SK-N-SH (cell line): ENCODE measurements at regions not wholly inside any gene's neighbourhood (a gene's known extent, or its start where the extent isn't known, plus 50 kb on each side); places are given as distances from the start of the nearest gene placed in this dataset.

Experiments used
- CTCF ChIA-PET: fragments of 300-600, 350-600 bp; formaldehyde crosslinking; extraction: SDS; loops from one replicate; lab custom pipeline; 2021; lab: Yijun Ruan, JAX
- POLR2A ChIA-PET: fragments of 350-600 bp; sonication (Branson Sonifier 250); formaldehyde crosslinking; extraction: SDS; loops from one replicate; lab custom pipeline; 2020; ENCODE audit warnings: antibody characterized with exemption, inconsistent platforms; lab: Yijun Ruan, JAX
- DNase-seq: peaks from one replicate; pipeline ENCODE4 v3.0.0; 2012
- H2AFZ ChIP-seq: fragments of 200-600 bp; sonication (generic); 2 replicates; pipeline ENCODE4 v1.8.1; 2016; ENCODE audit warnings: antibody characterized with exemption, mild to moderate bottlenecking, low read depth
- H3F3A ChIP-seq: fragments of 200-600 bp; sonication (generic); replicated peaks from 2 replicates; pipeline ENCODE3; 2016; ENCODE audit warnings: antibody characterized with exemption, mild to moderate bottlenecking; ENCODE audit not compliant: insufficient read depth
- H3K27ac ChIP-seq, 2 experiments: fragments of 200-500 bp in 1 of 2; fragments of 200-600 bp in 1 of 2; sonication (Bioruptor generic) in 1 of 2; sonication (generic), shearing (Covaris generic) in 1 of 2; 2 replicates each; pipeline versions ENCODE4 v1.5.1 to v1.6.1; 2014 to 2016; ENCODE audit warnings: low read depth in 2 of 2, inconsistent platforms in 1 of 2, low read length in 1 of 2, mild to moderate bottlenecking in 1 of 2, mixed read lengths in 1 of 2
- H3K27me3 ChIP-seq: fragments of 200-600 bp; sonication (generic), shearing (Covaris generic); 2 replicates; pipeline ENCODE4 v1.6.1; 2016; ENCODE audit warnings: mixed run types; ENCODE audit not compliant: insufficient read depth
- H3K36me3 ChIP-seq, 2 experiments: fragments of 200-500 bp in 1 of 2; fragments of 200-600 bp in 1 of 2; sonication (Bioruptor generic) in 1 of 2; sonication (generic) in 1 of 2; replicated peaks in 1 of 2; 2 replicates each; pipeline versions ENCODE3 to v1.5.1; 2014 to 2016; ENCODE audit warnings: low read length in 1 of 2, mild to moderate bottlenecking in 1 of 2; ENCODE audit not compliant: insufficient read depth in 2 of 2, control insufficient read depth in 1 of 2
- H3K4me1 ChIP-seq, 2 experiments: fragments of 200-500 bp in 1 of 2; fragments of 200-600 bp in 1 of 2; sonication (Bioruptor generic) in 1 of 2; sonication (generic), shearing (Covaris generic) in 1 of 2; 2 replicates each; pipeline versions ENCODE4 v1.5.1 to v1.6.1; 2014 to 2016; ENCODE audit warnings: low read depth in 1 of 2, low read length in 1 of 2, mixed run types in 1 of 2; ENCODE audit not compliant: insufficient read depth in 2 of 2, control insufficient read depth in 1 of 2
- H3K4me2 ChIP-seq: fragments of 200-600 bp; sonication (generic), shearing (Covaris generic); 2 replicates; pipeline ENCODE4 v1.6.1; 2017; ENCODE audit warnings: mixed run types
- H3K4me3 ChIP-seq, 2 experiments: fragments of 200-500 bp in 1 of 2; fragments of 200-600 bp in 1 of 2; sonication (Bioruptor generic) in 1 of 2; sonication (generic), shearing (Covaris generic) in 1 of 2; 2 replicates each; pipeline versions ENCODE4 v1.5.1 to v1.8.1; 2014 to 2016; ENCODE audit warnings: low read depth in 2 of 2, inconsistent platforms in 1 of 2, low read length in 1 of 2, mild to moderate bottlenecking in 1 of 2, mixed read lengths in 1 of 2, moderate library complexity in 1 of 2
- H3K79me2 ChIP-seq: fragments of 200-600 bp; sonication (generic); 2 replicates; pipeline ENCODE4 v1.8.1; 2017; ENCODE audit warnings: mild to moderate bottlenecking; ENCODE audit not compliant: insufficient read depth
- H3K9ac ChIP-seq: fragments of 200-600 bp; sonication (generic); 2 replicates; pipeline ENCODE4 v1.6.1; 2017; ENCODE audit warnings: mixed run types
- H3K9me2 ChIP-seq: fragments of 200-600 bp; sonication (generic); 2 replicates; pipeline ENCODE4 v1.6.1; 2017; ENCODE audit warnings: mixed run types
- H3K9me3 ChIP-seq: fragments of 200-600 bp; sonication (generic); 2 replicates; pipeline ENCODE4 v1.6.1; 2017; ENCODE audit warnings: mixed run types, mild to moderate bottlenecking, moderate library complexity
- H4K20me1 ChIP-seq: fragments of 200-600 bp; sonication (generic); 2 replicates; pipeline ENCODE4 v1.6.1; 2017; ENCODE audit warnings: mild to moderate bottlenecking, mixed run types; ENCODE audit not compliant: insufficient read depth
- ELF1 ChIP-seq: IDR thresholded peaks from 2 replicates; pipeline ENCODE4 v1.4.0; 2012
- EP300 ChIP-seq, 2 experiments: IDR thresholded peaks; 2 replicates each; pipeline versions ENCODE4 v1.4.0 to v1.6.1; 2012; ENCODE audit warnings: borderline replicate concordance in 1 of 2, low read depth in 1 of 2, low read length in 1 of 2
- EZH2phosphoT487 ChIP-seq: fragments of 200-600 bp; sonication (generic); IDR thresholded peaks from 2 replicates; pipeline ENCODE4 v1.6.1; 2017; ENCODE audit warnings: low read depth, mixed run types, mild to moderate bottlenecking, antibody characterized with exemption, moderate library complexity, borderline replicate concordance
- FOXJ3 ChIP-seq: sonication (generic); formaldehyde crosslinking; IDR thresholded peaks from 2 replicates; pipeline ENCODE4 v1.5.1; 2020; ENCODE audit warnings: mild to moderate bottlenecking, missing genetic modification reagents
- FOXM1 ChIP-seq: IDR thresholded peaks from 2 replicates; pipeline ENCODE4 v1.4.0; 2012; ENCODE audit warnings: low read depth, mild to moderate bottlenecking
- GABPA ChIP-seq: IDR thresholded peaks from 2 replicates; pipeline ENCODE4 v1.4.0; 2012; ENCODE audit warnings: low read depth, mild to moderate bottlenecking
- GATA2 ChIP-seq: sonication (generic); formaldehyde crosslinking; IDR thresholded peaks from 2 replicates; pipeline ENCODE4 v1.5.0; 2020; ENCODE audit warnings: mild to moderate bottlenecking, missing genetic modification reagents
- NRF1 ChIP-seq: IDR thresholded peaks from 2 replicates; pipeline ENCODE4 v1.6.1; 2012; ENCODE audit warnings: low read depth, mild to moderate bottlenecking, low read length
- POLR2AphosphoS5 ChIP-seq: IDR thresholded peaks from 2 replicates; pipeline ENCODE4 v1.6.1; 2012; ENCODE audit warnings: low read depth, low read length
- RAD21 ChIP-seq: IDR thresholded peaks from 2 replicates; pipeline ENCODE4 v1.6.1; 2012; ENCODE audit warnings: mild to moderate bottlenecking, low read length
- RFX5 ChIP-seq: IDR thresholded peaks from 2 replicates; pipeline ENCODE4 v1.6.1; 2012; ENCODE audit warnings: mild to moderate bottlenecking, improper control_type of control experiment, low read length
- SMC3 ChIP-seq: IDR thresholded peaks from 2 replicates; pipeline ENCODE4 v1.6.1; 2012; ENCODE audit warnings: low read depth, low read length, improper control_type of control experiment
- TEAD4 ChIP-seq: IDR thresholded peaks from 2 replicates; pipeline ENCODE4 v1.4.0; 2012; ENCODE audit warnings: mild to moderate bottlenecking, borderline replicate concordance; ENCODE audit not compliant: insufficient read depth
- YY1 ChIP-seq: IDR thresholded peaks from 2 replicates; pipeline ENCODE4 v1.4.0; 2012; ENCODE audit warnings: low read depth, mild to moderate bottlenecking
- WGBS: methylation state at CpG from one replicate; pipeline ENCODE4 v1.1.6; 2017; ENCODE audit warnings: low lambda C conversion rate; 5-methylcytosine and 5-hydroxymethylcytosine counted together
- TF ChIP-seq, protein P1 (sequence below): fragments of 200-600 bp; sonication (generic); IDR thresholded peaks from 2 replicates; pipeline ENCODE4 v1.6.1; 2017; ENCODE audit warnings: antibody characterized with exemption, mild to moderate bottlenecking, moderate library complexity
- TF ChIP-seq, protein P2 (sequence below): IDR thresholded peaks from 2 replicates; pipeline ENCODE4 v1.6.1; 2012; ENCODE audit warnings: mild to moderate bottlenecking, low read depth, low read length, moderate library complexity
- TF ChIP-seq, protein P3 (sequence below): fragments of 150-350 bp; IDR thresholded peaks from 2 replicates; pipeline ENCODE4 v1.6.1; 2017; ENCODE audit warnings: antibody characterized with exemption, low read length, low read depth, borderline replicate concordance
- TF ChIP-seq, protein P4 (sequence below): IDR thresholded peaks from 2 replicates; pipeline ENCODE4 v1.4.0; 2012; ENCODE audit warnings: low read depth, borderline replicate concordance
- TF ChIP-seq, protein P5 (sequence below): IDR thresholded peaks from 2 replicates; pipeline ENCODE4 v1.4.0; 2012; ENCODE audit warnings: low read depth, borderline replicate concordance

DNA sequence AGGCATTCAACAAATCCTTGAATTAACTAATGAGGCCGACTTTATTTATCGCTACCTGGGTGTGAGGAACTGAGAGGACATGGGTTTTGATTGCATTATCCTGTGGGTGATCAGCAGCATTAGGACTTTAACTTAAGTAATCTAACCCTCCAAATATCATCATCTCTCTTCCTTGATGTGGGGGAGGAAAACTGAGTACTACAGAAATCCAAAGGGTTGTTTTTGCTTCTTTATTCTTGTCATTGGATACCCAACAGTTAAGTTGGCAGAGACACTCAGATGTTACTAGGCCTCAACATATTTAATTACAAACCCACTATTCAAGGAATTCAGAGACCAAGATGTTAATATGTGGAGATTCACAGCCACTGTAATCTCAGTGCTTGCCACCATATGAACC, 97.4 kb upstream of the ST6GALNAC5 start:
- POLR2A ChIA-PET: no interaction called here

DNA sequence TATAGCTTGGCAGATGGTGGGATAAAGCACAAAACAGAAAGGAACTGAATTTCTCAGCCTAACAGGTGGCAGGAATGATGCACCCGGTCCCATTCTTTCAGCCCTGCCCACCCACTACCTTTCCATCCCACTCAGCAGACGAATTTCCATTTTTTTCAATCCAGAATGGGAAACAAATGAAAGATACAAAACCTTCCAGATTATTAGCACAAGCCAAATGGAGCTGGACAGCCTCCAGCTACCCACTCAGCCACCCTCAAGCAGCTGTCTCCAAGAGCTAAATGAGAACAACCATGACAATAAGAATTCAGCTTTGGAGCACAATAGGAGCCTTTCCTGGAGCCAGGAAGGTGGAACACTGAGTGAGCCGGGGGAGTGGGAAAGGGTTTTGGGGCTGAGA, 96.3 kb upstream of the ST6GALNAC5 start:
- ChIA-PET POLR2A (no interaction called here), CTCF (no interaction called here)
- H3K9me2 ChIP-seq: no peaks in the 10 kb centered on the region
- H3K27me3 ChIP-seq: no peaks in the 10 kb centered on the region
- TF ChIP-seq, protein P1, sequence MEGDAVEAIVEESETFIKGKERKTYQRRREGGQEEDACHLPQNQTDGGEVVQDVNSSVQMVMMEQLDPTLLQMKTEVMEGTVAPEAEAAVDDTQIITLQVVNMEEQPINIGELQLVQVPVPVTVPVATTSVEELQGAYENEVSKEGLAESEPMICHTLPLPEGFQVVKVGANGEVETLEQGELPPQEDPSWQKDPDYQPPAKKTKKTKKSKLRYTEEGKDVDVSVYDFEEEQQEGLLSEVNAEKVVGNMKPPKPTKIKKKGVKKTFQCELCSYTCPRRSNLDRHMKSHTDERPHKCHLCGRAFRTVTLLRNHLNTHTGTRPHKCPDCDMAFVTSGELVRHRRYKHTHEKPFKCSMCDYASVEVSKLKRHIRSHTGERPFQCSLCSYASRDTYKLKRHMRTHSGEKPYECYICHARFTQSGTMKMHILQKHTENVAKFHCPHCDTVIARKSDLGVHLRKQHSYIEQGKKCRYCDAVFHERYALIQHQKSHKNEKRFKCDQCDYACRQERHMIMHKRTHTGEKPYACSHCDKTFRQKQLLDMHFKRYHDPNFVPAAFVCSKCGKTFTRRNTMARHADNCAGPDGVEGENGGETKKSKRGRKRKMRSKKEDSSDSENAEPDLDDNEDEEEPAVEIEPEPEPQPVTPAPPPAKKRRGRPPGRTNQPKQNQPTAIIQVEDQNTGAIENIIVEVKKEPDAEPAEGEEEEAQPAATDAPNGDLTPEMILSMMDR: no peak
- TF ChIP-seq YY1 (no peak), EP300 (IDR thresholded peaks at IDR 0.05; ENCODE audit: borderline replicate concordance in 1 of 2, low read depth in 1 of 2, low read length in 1 of 2) (no peak), GABPA (no peak), RFX5 (no peak), FOXM1 (no peak), EZH2phosphoT487 (no peak), FOXJ3 (no peak), TEAD4 (no peak), POLR2AphosphoS5 (no peak), RAD21 (no peak)
- TF ChIP-seq, protein P2, sequence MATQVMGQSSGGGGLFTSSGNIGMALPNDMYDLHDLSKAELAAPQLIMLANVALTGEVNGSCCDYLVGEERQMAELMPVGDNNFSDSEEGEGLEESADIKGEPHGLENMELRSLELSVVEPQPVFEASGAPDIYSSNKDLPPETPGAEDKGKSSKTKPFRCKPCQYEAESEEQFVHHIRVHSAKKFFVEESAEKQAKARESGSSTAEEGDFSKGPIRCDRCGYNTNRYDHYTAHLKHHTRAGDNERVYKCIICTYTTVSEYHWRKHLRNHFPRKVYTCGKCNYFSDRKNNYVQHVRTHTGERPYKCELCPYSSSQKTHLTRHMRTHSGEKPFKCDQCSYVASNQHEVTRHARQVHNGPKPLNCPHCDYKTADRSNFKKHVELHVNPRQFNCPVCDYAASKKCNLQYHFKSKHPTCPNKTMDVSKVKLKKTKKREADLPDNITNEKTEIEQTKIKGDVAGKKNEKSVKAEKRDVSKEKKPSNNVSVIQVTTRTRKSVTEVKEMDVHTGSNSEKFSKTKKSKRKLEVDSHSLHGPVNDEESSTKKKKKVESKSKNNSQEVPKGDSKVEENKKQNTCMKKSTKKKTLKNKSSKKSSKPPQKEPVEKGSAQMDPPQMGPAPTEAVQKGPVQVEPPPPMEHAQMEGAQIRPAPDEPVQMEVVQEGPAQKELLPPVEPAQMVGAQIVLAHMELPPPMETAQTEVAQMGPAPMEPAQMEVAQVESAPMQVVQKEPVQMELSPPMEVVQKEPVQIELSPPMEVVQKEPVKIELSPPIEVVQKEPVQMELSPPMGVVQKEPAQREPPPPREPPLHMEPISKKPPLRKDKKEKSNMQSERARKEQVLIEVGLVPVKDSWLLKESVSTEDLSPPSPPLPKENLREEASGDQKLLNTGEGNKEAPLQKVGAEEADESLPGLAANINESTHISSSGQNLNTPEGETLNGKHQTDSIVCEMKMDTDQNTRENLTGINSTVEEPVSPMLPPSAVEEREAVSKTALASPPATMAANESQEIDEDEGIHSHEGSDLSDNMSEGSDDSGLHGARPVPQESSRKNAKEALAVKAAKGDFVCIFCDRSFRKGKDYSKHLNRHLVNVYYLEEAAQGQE: no peak
- TF ChIP-seq, protein P3, sequence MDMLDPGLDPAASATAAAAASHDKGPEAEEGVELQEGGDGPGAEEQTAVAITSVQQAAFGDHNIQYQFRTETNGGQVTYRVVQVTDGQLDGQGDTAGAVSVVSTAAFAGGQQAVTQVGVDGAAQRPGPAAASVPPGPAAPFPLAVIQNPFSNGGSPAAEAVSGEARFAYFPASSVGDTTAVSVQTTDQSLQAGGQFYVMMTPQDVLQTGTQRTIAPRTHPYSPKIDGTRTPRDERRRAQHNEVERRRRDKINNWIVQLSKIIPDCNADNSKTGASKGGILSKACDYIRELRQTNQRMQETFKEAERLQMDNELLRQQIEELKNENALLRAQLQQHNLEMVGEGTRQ: no peak
- TF ChIP-seq, protein P4, sequence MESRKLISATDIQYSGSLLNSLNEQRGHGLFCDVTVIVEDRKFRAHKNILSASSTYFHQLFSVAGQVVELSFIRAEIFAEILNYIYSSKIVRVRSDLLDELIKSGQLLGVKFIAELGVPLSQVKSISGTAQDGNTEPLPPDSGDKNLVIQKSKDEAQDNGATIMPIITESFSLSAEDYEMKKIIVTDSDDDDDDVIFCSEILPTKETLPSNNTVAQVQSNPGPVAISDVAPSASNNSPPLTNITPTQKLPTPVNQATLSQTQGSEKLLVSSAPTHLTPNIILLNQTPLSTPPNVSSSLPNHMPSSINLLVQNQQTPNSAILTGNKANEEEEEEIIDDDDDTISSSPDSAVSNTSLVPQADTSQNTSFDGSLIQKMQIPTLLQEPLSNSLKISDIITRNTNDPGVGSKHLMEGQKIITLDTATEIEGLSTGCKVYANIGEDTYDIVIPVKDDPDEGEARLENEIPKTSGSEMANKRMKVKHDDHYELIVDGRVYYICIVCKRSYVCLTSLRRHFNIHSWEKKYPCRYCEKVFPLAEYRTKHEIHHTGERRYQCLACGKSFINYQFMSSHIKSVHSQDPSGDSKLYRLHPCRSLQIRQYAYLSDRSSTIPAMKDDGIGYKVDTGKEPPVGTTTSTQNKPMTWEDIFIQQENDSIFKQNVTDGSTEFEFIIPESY: no peak
- TF ChIP-seq, protein P5, sequence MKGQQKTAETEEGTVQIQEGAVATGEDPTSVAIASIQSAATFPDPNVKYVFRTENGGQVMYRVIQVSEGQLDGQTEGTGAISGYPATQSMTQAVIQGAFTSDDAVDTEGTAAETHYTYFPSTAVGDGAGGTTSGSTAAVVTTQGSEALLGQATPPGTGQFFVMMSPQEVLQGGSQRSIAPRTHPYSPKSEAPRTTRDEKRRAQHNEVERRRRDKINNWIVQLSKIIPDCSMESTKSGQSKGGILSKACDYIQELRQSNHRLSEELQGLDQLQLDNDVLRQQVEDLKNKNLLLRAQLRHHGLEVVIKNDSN: no peak
- H3F3A ChIP-seq: no peaks in the 10 kb centered on the region
- no peaks in the 10 kb centered on the region for H3K36me3 ChIP-seq
- no peak overlapping the region for H3K9ac ChIP-seq
- no peaks in the 10 kb centered on the region for H4K20me1 ChIP-seq
- WGBS: 18% methylated on average over 3 of the region's 3 CpGs
- peaks cover 0 to 5% of the 10 kb centered on the region in 2 experiments; a peak in 1 of 4 replicates for H3K4me1 ChIP-seq
- H3K9me3 ChIP-seq: no peaks in the 10 kb centered on the region
- no peaks in the 10 kb centered on the region for H3K79me2 ChIP-seq
- DNase-seq: no peak
- no peak overlapping the region for H3K4me3 ChIP-seq
- H2AFZ ChIP-seq: no peak overlapping the region
- H3K4me2 ChIP-seq: no peak overlapping the region
- H3K27ac ChIP-seq: no peak overlapping the region; a peak in 1 of 4 replicates

More for the DNA sequence above, 97.4 kb upstream of the ST6GALNAC5 start:
- Histone ChIP-seq H3K4me1 (peaks cover 0 to 11% of the 10 kb centered on the region in 2 experiments; a peak in 2 of 4 replicates), H2AFZ (no peak overlapping the region), H3K9me2 (no peaks in the 10 kb centered on the region), H3K9me3 (no peaks in the 10 kb centered on the region), H3K36me3 (no peaks in the 10 kb centered on the region), H3K4me2 (no peak overlapping the region), H3K9ac (no peak overlapping the region), H3K27ac (no peak overlapping the region), H4K20me1 (no peaks in the 10 kb centered on the region), H3K4me3 (no peak overlapping the region), H3K79me2 (no peaks in the 10 kb centered on the region), H3K27me3 (no peaks in the 10 kb centered on the region), H3F3A (no peaks in the 10 kb centered on the region)
- CTCF ChIA-PET: no interaction called here
- 92% methylated on average over 2 of the region's 2 CpGs for WGBS
- TF ChIP-seq ELF1: no peak
- no peak for TF ChIP-seq GATA2
- no peak for TF ChIP-seq NRF1
- TF ChIP-seq EZH2phosphoT487: no peak
- TF ChIP-seq YY1: no peak
- no peak for TF ChIP-seq SMC3
- DNase-seq: no peak
